DOHH2 (cell line): ENCODE measurements at regions not wholly inside any gene's neighbourhood (a gene's known extent, or its start where the extent isn't known, plus 50 kb on each side); places are given as distances from the start of the nearest gene placed in this dataset.

Experiments
- H3F3A ChIP-seq: fragments of 200-600 bp; sonication (generic), shearing (Covaris generic); 2 replicates; pipeline ENCODE4 v1.6.0; 2016; ENCODE audit warnings: antibody characterized with exemption, mild to moderate bottlenecking; ENCODE audit not compliant: control insufficient read depth, insufficient read depth
- H3K27ac ChIP-seq: fragments of 200-600 bp; sonication (generic); 2 replicates; pipeline ENCODE4 v1.5.1; 2014; ENCODE audit warnings: low read depth, mild to moderate bottlenecking, low read length, moderate library complexity
- H3K27me3 ChIP-seq: fragments of 200-600 bp; sonication (generic); 2 replicates; pipeline ENCODE4 v1.6.1; 2014; ENCODE audit warnings: mild to moderate bottlenecking, low read length, mixed read lengths; ENCODE audit not compliant: control insufficient read depth
- H3K36me3 ChIP-seq: fragments of 200-600 bp; sonication (generic); 2 replicates; pipeline ENCODE4 v1.6.1; 2014; ENCODE audit warnings: mild to moderate bottlenecking, low read length, moderate library complexity, mixed read lengths; ENCODE audit not compliant: control insufficient read depth
- H3K4me1 ChIP-seq: fragments of 200-600 bp; sonication (generic); 2 replicates; pipeline ENCODE4 v1.6.1; 2014; ENCODE audit warnings: mild to moderate bottlenecking, low read length, mixed read lengths; ENCODE audit not compliant: control insufficient read depth
- H3K4me2 ChIP-seq: fragments of 200-600 bp; sonication (generic); 2 replicates; pipeline ENCODE4 v1.6.0; 2014; ENCODE audit warnings: mild to moderate bottlenecking, low read length, moderate library complexity
- H3K4me3 ChIP-seq: fragments of 200-600 bp; sonication (generic); 2 replicates; pipeline ENCODE4 v1.5.1; 2014; ENCODE audit warnings: mild to moderate bottlenecking, low read length, mixed read lengths
- H3K79me2 ChIP-seq: fragments of 200-600 bp; sonication (generic); 2 replicates; pipeline ENCODE4 v1.6.1; 2014; ENCODE audit warnings: mild to moderate bottlenecking, low read length, mixed read lengths; ENCODE audit not compliant: control insufficient read depth
- H3K9me2 ChIP-seq: fragments of 200-600 bp; sonication (generic); replicated peaks from 2 replicates; pipeline ENCODE4 v1.6.1; 2014; ENCODE audit warnings: mild to moderate bottlenecking, low read length, mixed read lengths; ENCODE audit not compliant: control insufficient read depth
- H3K9me3 ChIP-seq: fragments of 200-600 bp; sonication (generic); 2 replicates; pipeline ENCODE4 v1.6.1; 2014; ENCODE audit warnings: antibody characterized with exemption, low read length, mixed read lengths; ENCODE audit not compliant: control insufficient read depth, insufficient read depth
- H4K20me1 ChIP-seq: fragments of 200-600 bp; sonication (generic); 2 replicates; pipeline ENCODE4 v1.6.0; 2014; ENCODE audit warnings: low read depth, mild to moderate bottlenecking, antibody characterized with exemption, low read length, moderate library complexity; ENCODE audit not compliant: control insufficient read depth, insufficient read depth
- CTCF ChIP-seq: fragments of 200-600 bp; sonication (generic); IDR thresholded peaks from one replicate; pipeline ENCODE4 v1.5.1; 2014; ENCODE audit warnings: antibody characterized with exemption, mild to moderate bottlenecking, low read depth, low read length; ENCODE audit not compliant: poor library complexity, severe bottlenecking
- EZH2phosphoT487 ChIP-seq: fragments of 200-600 bp; sonication (generic); IDR thresholded peaks from 2 replicates; pipeline ENCODE4 v1.6.1; 2017; ENCODE audit warnings: borderline replicate concordance, mild to moderate bottlenecking, antibody characterized with exemption, low read length, moderate library complexity, mixed read lengths

GRCh38 chr1:63116016-63116415, 206.4 kb upstream of the FOXD3 start:
- H3K79me2 ChIP-seq = no peaks in the 10 kb centered on the region
- no peak overlapping the region for H3K4me2 ChIP-seq
- H3K27ac ChIP-seq = no peak overlapping the region
- no peaks in the 10 kb centered on the region for H3K4me1 ChIP-seq
- H4K20me1 ChIP-seq = no peaks in the 10 kb centered on the region
- H3F3A ChIP-seq = no peaks in the 10 kb centered on the region
- no peaks in the 10 kb centered on the region for H3K36me3 ChIP-seq
- TF ChIP-seq EZH2phosphoT487 = no peak
- TF ChIP-seq CTCF = no peak
- no peaks in the 10 kb centered on the region for H3K9me2 ChIP-seq
- no peaks in the 10 kb centered on the region for H3K9me3 ChIP-seq
- peaks cover 9% of the 10 kb centered on the region for H3K27me3 ChIP-seq
- H3K4me3 ChIP-seq = no peak overlapping the region

GRCh38 chr1:63119575-63120155, 202.7 kb upstream of the FOXD3 start:
- TF ChIP-seq CTCF (no peak), EZH2phosphoT487 (no peak)
- H3K4me3 ChIP-seq = no peak overlapping the region
- H3K27me3 ChIP-seq = peaks cover 8% of the 10 kb centered on the region
- H3K9me2 ChIP-seq = no peaks in the 10 kb centered on the region
- H3K27ac ChIP-seq = no peak overlapping the region
- H3K79me2 ChIP-seq = no peaks in the 10 kb centered on the region
- H3K4me2 ChIP-seq = no peak overlapping the region
- H4K20me1 ChIP-seq = no peaks in the 10 kb centered on the region
- no peaks in the 10 kb centered on the region for H3K36me3 ChIP-seq
- H3K9me3 ChIP-seq = no peaks in the 10 kb centered on the region
- no peaks in the 10 kb centered on the region for H3K4me1 ChIP-seq
- no peaks in the 10 kb centered on the region for H3F3A ChIP-seq

GRCh38 chr1:63122079-63122478, 200.3 kb upstream of the FOXD3 start:
- Histone ChIP-seq H3K4me3 (no peak overlapping the region), H3K9me3 (no peaks in the 10 kb centered on the region), H3K4me1 (no peaks in the 10 kb centered on the region), H3K9me2 (no peaks in the 10 kb centered on the region), H3K4me2 (no peak overlapping the region), H4K20me1 (no peaks in the 10 kb centered on the region), H3F3A (no peaks in the 10 kb centered on the region), H3K27ac (no peak overlapping the region), H3K36me3 (no peaks in the 10 kb centered on the region), H3K27me3 (peaks cover 15% of the 10 kb centered on the region), H3K79me2 (no peaks in the 10 kb centered on the region)
- TF ChIP-seq EZH2phosphoT487 = no peak
- TF ChIP-seq CTCF = no peak
